CD4-positive, alpha-beta T cell treated with Interleukin-12 subunit alpha and Interleukin-12 subunit beta, for 1 hour (primary cell): ENCODE measurements at regions not wholly inside any gene's neighbourhood (a gene's known extent, or its start where the extent isn't known, plus 50 kb on each side); places are given as distances from the start of the nearest gene placed in this dataset.
"Not testable (repeated sequence)": the region's sequence is repeated elsewhere in the genome, so short reads cannot be mapped to it uniquely, and the experiment has no call there.

ENCODE experiments used
- DNase-seq: peaks from one replicate; pipeline ENCODE4 v3.0.0-alpha.2; 2020

DNA sequence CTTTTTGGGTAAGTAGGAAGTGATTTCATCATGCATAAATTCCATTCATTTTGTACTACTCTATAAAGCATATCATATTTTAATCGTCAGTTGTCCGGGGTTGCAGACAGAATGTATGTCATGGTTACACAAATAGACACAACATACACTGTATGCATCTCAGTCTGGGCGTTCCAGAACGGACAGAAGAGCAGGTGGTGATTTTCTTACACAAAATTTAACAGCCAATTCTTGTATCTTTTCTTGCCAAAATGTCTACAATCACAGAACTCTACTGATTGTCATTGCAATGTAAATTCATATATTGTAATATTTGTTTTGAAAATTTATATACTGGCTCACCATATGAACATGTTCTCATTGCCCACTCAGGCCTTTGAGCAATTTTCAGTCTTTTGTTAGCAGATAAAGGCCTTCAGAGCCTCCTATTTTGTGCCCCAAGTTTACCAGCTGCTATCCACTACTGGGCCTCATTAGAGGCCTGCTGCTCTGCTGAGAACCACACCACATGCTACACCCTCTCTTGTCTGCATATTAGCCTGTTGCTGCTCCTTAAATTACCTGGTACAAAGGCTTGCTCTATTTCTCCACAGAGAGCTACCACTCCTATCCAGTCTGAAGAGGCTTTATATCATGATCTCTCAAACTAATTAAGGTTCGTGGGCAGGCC is 61.5 kb downstream of the PRDM13 start:
- DNase-seq, result no peak

DNA sequence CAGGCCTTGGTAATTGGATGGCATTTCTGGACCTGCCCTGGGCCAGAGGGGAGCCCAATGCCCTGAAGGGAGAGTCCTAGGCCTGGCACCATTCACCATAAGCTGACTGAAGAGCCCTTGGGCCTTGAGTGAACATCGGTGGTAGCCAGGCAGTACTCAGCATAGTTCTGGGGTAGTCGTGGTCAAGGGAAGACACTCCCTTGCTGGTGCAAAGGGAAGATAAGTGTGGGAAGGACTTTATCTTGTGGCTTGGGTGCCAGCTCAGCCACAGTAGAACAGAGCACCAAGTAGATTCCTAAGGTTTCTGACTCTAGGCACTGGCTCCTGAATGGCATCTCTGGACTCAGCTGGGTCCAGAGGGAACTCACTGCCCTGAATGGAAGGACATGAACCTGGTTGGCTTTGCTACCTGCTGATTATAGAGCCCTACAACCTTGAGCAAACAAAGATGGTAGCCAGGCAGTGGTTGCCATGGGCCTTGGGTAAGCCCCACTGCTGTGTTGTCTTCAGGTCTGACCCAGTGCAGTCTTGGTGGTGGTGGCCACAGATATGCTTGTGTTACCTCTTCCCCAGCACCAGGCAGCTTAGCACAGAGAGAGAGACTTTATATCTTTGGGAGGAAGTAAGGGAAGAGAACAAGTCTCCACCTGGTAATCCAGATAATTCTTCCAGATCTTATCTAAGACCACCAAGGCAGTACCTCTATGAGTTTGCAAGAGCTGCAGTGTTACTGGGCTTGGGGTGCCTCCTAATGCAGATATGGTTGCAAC is 83.5 kb downstream of the PRDM13 start:
- no peak for DNase-seq

DNA sequence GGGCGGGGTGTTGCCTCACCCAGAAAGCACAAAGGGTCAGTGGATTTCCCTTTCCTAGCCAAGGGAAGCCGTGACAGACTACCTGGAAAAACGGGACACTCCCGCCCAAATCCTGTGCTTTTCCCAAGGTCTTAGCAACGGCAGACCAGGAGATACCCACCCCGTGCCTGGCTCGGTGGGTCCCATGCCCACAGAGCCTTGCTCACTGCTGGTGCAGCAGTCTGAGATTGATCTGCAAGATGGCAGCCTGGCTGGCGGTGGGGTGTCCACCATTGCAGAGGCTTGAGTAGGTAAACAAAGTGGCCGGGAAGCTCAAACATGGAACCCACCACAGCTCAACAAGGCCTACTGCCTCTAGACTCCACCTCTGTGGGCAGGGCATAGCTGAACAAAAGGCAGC is 95.7 kb downstream of the PRDM13 start:
- DNase-seq, result not testable (repeated sequence)

DNA sequence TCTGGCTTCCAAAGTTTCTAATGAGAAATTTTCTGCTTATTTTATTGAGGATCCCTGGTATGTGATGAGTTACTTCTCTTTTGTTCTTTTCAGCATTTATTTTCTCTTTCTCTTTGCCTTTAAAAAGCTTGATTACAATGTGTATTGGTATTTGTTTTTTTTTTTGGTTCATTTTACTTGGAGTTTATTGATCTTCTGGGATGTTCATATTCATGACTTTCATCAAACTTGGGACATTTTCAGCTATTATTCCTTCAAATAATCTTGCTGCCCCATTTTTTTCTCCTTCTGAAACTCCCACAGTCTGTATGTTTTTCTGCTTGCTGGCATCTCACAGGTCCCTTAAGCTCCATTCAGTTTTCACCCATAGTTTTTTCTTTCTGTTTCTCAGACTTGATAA is 102.4 kb downstream of the PRDM13 start:
- DNase-seq, result no peak

DNA sequence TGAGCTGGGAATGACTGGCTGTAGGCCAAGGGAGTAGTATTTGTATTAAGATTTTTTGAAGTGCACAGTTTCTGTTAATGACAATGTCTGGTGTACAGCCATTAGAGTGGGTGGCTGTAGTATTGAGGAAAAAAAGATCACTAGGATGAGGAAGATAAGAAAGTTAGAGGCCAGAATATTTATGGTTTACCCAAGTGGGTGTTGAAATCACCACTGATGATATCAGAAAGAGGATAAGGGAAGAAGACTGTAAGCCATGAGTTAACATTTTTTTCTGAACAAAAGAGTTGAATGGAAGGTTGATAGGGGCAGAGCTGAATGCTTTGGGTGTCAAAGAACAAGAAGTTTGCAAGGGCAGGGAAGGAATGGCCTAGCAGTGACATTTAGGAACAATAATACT is 104.7 kb downstream of the PRDM13 start:
- no peak for DNase-seq

DNA sequence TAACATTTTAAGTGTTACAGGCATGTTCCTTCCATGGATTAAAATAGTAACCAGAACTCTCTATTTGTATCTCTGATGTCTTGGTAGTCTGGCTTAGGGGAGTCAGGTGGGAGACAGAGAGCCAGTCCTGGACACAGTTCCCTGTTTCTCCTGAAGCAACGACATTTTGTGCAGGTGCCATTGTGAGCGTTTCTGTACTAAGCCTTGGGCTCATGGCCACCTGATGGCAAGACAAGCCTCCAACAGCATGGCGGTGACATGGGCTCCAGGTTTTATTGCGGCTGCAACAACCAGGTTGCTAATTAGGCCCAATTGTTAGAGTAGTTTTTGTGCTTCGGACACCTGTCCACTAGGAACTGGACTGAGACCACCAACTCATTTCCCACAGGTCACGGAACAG is 105.3 kb downstream of the PRDM13 start:
- DNase-seq, result no peak

DNA sequence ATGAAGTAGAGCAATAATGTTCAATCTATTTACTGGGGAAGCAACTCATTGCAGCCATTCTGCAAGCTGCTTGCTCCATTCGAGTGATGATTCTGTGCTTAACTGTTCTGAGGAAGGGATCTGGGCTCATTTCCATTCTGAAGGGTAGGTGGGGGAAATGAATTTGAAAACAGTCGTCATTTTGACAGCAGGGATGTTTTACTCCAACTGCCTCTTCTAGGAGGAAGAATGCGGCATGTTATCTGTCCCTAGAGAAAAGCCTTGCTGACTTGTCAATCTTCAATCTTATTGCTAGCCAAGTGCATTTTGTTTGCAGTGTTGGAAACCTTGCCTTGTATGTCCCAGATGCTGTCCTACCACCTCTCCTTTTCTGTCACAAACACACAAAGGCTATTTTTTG is 105.9 kb downstream of the PRDM13 start:
- DNase-seq, result no peak

DNA sequence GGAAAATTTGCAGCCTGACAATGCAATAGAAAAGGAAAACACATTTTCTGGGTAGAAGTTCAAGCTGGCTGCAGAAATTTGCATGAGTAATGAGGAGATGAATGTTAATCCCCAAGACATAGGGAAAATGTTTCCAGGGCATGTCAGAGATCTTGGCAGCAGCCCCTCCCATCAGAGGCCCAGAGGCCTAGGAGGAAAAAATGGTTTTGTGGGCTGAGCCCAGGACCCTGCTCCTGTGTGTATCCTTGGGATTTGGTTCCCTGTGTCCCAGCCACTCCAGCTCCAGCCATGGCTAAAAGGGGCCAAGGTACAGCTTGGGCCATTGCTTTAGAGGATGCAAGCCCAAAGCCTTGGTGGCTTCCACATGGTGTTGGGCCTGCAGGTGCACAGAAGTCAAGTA is 115.4 kb downstream of the PRDM13 start:
- not testable (repeated sequence) for DNase-seq

DNA sequence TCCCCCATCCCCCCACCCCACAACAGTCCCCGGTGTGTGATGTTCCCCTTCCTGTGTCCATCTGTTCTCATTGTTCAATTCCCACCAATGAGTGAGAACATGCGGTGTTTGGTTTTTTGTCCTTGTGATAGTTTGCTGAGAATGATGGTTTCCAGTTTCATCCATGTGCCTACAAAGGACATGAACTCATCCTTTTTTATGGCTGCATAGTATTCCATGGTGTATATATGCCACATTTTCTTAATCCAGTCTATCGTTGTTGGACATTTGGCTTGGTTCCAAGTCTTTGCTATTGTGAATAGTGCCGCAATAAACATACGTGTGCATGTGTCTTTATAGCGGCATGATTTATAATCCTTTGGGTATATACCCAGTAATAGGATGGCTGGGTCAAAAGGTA is 123.6 kb downstream of the PRDM13 start:
- DNase-seq, result not testable (repeated sequence)

DNA sequence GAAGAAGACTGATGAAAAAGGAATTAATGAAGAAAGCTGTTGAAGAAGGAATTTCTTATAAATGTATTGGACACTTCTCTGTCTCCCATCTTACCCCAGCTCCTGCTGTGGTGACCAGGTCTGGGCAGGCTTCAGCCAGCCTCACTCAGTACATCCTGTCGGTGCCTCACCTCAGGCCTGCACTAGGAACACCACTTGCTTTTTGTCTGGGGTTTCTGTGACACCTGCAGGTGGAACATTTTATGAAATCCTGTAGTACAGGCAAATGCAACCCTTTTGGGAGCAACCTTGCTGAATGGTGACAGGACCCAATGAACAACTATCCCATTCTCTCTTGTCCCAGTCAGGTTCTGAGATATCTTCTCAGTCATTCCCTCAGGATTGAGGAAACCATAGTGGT is 129.7 kb downstream of the PRDM13 start:
- no peak for DNase-seq

DNA sequence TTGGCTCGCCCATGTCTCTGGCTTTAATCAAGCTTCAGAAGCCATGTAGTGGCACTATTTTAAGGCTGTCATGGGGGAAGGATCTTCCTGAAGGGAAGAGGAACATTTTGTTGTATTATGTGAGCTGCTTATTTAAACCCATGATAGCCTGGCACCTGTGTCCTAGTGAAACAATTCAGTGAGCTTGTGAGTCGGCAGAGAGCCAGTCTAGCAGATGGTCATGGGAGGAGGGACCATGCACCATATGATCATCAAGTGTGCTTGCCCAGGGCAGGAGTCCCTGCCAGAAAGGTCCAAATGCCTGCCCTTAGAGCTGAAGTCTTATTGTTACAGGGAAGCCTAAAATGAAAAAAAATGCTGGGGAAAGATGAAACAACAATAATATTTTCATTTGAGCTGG is 132.9 kb downstream of the PRDM13 start:
- DNase-seq, result no peak

DNA sequence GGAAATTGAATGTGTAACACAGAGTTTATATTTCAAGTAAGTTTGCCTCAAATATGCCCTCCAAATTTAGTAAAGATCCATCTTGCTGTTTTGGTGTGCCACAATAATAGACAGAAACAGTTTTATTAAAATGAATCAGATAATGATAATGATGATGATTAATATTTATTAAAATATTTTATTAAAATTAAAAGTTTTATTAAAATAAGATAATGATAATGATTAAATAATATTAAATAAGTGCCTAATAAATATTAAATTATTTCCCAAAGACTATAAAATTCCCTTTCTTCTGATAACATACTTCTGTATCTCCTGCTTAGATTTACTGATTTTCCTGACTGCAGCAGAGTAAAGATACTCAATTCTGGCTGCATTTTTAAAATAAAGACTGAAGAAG is 134.5 kb downstream of the PRDM13 start:
- no peak for DNase-seq

DNA sequence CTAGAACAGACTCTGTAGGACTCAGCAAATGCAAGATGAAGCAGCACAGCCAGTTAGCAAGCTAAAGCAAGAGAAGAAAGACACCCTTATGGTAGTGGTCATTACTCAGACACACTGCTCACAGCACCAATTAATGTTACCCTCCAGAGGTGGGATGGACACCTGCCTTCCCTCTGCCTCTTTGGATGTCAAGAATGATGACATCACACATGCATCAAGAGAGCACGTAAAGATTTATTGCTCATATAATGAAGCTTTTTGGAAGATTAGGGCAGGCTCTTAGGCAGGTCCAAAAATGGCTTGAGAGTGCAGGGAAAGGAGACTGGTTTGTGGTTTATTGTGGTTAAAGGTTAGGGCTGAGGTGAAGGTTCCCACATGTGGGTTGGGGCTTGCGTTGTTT is 137.0 kb downstream of the PRDM13 start:
- no peak for DNase-seq

DNA sequence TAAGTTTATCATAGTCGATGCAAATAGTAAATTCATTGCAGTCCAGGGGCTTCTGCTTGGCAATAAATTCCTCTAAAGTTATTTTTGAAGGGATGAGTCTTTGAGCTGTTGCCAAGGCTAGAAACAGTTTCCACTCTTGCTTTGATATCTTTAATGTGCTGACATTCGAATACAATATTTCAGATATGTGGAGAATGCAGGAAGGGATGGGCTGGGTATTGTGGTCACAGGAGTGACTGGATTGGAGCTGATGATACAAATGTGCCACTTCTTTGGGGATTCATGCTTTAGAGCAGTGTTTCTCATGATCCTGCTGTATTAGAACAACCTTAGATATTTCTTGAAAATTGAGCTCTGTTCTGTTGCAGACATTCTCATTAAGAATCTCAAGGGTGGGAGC is 139.0 kb downstream of the PRDM13 start:
- no peak for DNase-seq

DNA sequence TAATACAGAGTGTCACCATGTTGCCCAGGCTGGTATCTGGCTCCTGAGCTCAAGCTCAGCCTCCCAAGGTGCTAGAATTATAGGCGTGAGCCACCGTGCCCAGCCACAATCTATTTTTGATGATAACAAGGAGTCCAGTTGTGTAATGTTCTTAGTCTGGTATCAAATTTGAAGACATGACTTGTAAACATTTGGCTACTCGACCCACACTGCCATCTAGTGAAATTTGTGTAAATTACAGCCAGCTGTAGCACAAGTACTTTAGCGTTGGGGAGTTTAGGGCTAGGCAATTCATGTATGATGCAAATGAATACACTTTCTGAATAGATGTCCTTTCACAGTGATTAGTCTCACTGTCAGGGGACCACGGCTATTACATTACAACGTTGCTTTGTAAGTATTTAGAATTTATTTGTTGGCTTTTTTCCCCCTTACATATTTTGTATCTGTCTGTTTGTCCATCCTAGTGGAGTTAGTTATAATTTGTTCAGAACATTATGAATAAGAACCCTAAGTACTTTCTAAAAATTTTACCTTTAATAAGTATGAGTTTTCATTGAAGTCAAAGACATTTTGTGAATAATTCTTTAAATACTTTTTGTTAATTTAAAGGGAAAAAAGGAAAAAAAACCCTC is 139.7 kb downstream of the PRDM13 start:
- peak; percentile 69 for DNase-seq

DNA sequence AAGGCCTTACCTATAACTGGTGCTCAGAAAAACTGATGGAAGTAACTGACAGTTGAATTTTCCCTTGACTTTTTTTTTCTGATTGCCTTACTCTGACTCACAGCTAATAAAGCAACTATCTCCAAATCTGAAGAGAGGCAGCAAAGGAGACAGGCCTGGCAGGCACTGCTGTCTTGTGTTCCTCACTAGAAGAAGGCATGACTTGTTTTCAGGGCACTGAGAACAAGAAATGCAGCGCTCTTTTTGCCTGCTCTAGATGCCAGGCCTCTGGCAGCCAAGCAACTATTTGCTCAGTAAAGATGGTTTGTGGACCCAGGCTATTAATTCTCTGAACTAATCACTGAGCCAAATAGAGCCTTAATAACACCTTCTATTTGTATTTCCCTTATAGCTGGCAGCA is 155.1 kb downstream of the PRDM13 start:
- DNase-seq, result no peak

DNA sequence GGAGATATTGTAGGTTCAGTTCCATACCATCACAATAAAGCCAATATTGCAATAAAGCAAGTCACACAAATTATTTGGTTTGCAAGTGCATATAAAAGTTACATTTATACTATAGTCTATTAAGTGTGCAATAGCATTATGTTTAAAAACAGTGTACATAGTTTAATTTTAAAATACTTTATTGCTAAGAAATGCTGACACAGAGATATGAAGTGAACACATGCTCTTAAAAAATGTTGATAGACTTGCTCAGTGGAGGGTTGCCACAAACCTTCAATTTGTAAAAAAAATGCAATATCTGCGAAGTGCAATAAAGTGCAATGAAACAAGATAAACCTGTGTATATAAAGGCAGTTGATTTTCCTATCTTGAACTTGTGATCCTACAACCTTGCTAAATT is 161.5 kb downstream of the PRDM13 start:
- no peak for DNase-seq

DNA sequence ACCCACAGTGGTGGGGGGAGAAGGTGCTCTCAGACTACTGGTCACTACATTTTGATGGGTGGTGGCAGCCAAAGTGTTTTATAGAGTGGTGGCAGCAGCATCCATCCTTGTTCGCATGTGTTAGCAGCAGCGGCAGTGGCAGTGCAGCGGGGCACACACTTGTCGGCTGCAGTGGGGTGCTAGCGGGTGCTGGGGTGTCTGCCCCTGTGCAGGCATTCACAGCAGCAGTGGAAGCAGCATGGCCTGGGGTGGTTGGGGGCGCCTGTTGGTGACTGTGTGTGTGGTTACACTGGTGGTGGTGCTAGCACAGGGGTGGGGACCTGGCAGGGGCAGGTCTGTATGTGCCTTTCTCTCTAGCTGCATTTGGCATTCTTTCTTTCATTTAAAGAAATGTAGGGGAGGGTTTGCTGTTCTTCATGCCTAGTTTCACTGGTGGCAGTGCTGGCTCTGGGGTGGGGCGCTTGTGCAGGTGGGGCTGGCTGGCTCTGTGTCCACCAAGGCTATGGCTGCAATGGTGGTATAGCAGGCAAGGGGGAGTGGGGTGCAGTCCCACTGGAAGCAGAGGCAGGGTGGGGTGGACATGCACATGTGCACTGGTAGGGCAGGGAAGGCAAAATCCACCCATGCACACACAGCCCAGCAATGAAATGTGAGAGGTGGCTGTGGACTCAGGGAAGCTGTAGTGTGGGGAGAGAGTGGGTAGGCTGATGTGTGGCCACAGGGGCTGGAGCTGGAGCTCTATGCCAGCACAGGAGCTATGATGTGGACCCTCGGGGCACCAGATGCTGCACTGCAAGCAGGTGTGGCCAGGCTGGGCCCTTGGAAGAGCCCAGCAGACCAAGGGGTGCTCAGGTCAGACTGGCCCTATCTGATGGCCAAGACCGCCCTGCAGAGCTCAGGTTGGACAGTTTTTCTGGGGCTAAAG is 173.3 kb downstream of the PRDM13 start:
- no peak for DNase-seq

DNA sequence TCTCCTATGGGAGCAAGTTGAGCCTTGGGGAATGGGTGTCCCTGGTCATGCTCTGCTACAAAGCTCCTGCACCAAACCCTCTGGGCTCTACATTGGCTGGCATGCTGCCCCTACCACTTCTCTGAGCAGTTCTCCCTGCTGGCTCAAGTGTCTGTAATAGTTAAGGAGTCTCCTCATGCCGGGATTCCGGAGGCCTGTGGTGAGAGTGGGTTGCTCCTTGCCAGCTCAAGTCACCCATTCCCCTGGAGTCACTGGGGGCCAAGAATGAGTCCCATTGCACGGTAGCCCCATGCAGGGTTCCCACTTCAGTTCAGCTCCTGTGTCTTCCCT is 173.9 kb downstream of the PRDM13 start:
- DNase-seq, result no peak

DNA sequence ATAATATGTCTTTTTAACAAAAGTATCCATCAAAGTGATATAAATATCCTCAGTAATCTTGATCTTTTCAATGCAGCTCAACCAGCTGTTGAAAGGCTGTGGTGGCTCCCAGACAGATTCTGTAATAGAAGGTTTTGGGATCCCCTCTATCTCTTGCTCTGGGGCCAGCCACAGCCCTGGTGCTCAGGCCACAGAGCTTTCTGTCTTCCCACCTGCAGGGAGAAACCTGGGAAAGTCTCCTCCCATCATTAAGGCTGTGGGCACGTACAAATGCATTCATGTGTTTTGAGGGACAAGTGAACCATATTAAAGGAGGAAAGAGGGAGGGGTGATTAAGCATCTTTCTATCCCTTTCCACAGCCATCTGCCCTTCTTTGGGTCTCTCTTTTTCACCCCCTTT is 183.1 kb downstream of the PRDM13 start:
- DNase-seq, result no peak

DNA sequence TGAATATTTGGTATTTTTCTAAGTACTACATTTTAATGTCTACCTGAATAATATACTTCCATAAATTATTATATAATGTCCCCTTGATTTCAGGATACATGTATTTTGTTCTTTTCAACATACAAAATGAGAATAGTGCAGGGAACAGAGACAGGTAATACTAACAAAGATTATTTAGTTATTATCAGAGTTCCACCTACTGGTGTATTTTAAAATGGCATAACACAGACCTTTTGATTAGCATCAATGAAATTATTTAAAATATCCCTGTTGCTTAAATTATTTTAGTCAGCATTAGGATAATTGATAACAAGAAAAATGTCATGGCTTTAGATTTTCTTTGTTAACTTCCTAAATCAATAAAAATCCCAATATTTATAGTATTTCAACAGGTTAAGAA is 184.0 kb downstream of the PRDM13 start:
- no peak for DNase-seq

DNA sequence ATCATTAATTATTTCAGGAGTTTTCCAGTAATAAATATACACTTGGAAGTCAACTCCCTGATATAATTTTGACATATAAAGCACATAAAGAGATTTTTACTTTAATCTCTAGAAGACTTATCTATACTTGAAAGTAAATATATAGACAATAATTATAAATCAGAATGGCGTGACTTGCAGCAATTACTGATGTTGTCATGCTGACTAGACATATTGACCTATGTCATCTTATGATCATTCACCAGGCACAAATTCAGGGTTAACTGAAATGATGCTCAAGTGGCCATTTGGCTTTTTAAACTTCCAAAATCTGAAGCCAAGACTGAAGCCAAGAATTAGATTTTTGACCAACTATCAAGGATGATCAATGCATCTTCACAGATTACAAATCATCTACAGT is 192.2 kb downstream of the MCHR2 start:
- DNase-seq, result no peak

DNA sequence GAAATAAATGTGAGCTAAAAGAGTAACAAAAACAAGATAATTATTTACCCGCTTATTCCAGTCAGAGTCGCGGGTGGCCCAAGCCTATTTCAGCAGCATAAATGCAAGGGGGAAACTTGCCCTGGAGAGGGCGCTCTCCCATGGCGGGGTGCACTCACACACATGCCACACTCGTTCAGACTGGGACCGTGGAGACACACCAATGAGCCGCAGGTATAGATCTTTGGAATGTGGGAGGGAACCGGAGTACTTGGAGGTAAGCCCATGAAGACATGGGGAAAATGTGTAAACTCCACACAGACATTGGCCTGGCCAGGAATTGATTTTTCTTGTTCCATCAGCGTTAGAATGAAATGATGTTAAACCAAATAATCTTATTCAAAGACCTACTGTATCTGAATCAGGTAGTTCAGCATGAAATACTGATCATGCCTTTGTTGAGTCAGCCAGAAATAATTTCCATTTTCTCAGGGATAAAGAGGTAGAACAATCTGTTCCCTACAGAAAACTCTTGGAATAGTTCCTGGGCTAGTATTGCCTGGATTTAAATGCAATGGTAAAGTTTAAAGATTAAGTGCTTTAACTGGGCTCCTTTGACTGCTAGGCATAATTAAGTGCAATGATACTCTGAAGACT is 191.5 kb downstream of the MCHR2 start:
- DNase-seq, result no peak
